HG03066 (cell line): ENCODE measurements at regions not wholly inside any gene's neighbourhood (a gene's known extent, or its start where the extent isn't known, plus 50 kb on each side); places are given as distances from the start of the nearest gene placed in this dataset.
A peak's percentile ranks its signal among the peaks of the same experiment; 100 is the strongest.
"Not testable (repeated sequence)": the region's sequence is repeated elsewhere in the genome, so short reads cannot be mapped to it uniquely, and the experiment has no call there.

Experiments used
- ATAC-seq: cut with Tn5 transposase; IDR thresholded peaks from one replicate; pipeline ENCODE4 v1.9.1; 2021; ENCODE audit warnings: low read depth; ENCODE audit not compliant: unreplicated experiment

DNA sequence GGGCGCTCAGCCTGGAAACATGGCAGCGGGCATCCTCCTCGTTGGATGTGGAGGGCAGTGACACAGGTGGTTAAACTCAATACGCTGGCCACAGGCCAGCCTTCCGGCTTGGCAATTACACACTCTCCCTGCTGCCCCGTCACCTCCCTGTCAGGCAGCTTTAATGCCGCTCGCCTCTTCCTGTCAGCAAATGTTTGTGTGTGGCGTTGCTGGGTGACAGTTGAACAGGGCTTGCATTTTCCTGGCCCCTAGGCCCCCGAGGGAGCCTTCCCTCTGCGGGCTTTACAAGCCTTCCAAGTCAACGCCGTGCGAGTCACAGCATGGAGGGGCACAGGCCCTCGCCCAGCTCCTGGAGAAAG, 620.0 kb downstream of the BCOR start:
- ATAC-seq, result no peak

DNA sequence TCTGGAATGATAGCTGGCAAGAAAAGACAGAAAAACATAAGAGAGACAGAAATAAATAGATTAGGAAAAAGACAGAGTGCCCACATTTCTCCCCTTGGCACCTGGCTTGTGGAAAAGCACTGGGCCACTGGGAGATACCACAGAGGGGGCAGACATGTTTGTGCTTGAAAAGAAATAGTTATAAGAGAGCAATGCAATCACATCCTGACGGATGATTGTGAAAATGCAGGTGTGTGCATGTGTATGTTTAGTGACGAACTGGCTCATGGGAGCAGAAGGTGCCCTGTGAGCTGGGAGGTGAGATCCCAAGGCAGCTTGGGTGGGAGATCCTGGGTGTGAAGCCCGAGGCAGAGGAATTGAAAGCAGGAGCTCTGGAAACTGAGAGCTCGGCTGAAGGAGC, 617.9 kb downstream of the BCOR start:
- ATAC-seq, result no peak

DNA sequence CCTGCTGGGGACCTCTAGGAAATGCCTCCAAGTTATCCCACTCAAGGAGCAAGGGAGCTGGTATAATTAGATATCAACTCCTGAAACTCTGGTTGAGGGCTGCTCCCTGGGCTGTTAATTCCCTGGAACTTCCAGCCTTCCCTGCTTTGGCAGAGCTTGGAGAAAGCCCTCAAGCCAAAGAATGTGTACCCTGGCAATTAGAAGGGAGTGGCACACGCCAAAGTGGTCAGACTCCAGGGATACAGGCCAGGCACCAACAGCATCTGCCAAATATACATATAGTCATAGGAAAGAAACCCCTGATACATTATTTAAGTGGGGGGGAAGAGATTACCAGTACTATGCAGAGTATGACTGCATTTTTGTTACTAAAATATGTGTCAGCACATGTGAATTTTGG, 616.8 kb downstream of the BCOR start:
- no peak for ATAC-seq

DNA sequence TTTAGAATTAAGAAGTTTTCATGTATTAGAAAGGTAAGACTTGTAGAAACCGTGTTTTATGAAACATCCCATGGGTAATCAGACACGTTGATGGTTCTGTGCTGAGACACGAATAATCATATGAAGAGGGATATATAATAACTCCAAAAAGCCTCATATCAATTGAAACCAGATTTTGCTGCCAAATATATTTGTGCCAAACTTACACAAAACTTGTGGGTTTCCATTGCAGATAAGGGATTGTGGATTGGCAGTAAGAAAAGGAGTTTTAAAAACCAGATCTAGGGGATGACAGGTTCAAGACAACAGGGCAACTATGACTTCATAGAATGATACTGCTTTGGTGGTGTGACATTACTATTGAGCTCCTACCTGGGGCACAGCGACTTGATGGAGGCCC, 616.1 kb downstream of the BCOR start:
- ATAC-seq, result no peak

DNA sequence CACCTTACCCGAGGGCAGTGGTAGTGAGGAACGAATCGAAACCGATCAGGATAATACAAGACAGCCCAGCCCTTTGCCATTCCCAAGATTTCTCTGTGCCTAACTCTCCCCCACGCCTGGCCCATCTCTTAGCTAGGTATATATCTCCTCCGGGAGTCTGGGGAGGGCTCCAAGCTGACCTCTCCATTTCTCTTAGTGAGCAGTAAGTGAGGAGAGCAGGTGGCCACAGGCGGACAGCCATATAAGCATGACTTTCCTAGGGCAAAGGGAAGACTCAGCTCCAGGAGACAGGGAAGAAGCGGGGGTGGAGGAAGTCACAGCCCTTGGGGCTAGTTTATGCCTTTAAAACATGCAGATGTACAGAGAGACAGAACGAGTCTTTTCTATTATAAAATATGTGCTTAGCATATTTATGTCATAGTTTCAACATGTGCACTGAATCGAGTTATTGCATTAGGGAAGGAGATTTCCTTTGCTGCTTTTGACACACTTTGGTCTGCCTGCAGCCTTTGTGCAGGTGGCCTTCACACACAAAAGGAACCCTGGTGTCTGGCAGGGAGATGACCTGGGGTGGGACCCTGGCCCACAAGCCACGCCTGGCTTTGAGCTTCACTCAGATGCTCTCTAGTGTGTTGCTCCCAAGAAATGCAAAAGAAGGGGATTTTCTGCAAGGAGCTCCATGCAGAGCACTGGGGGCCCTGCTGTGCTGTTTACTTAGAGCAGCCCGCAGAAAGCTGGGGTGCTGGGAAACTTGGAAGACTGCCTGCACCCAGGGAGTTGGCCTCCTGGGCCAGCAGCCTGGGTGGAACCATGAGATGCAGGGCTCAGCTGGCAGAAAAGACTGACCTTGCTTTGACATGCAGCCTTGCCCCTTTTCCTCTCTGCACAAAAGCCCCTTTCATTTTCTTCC, 613.3 kb downstream of the BCOR start:
- ATAC-seq, result no peak

DNA sequence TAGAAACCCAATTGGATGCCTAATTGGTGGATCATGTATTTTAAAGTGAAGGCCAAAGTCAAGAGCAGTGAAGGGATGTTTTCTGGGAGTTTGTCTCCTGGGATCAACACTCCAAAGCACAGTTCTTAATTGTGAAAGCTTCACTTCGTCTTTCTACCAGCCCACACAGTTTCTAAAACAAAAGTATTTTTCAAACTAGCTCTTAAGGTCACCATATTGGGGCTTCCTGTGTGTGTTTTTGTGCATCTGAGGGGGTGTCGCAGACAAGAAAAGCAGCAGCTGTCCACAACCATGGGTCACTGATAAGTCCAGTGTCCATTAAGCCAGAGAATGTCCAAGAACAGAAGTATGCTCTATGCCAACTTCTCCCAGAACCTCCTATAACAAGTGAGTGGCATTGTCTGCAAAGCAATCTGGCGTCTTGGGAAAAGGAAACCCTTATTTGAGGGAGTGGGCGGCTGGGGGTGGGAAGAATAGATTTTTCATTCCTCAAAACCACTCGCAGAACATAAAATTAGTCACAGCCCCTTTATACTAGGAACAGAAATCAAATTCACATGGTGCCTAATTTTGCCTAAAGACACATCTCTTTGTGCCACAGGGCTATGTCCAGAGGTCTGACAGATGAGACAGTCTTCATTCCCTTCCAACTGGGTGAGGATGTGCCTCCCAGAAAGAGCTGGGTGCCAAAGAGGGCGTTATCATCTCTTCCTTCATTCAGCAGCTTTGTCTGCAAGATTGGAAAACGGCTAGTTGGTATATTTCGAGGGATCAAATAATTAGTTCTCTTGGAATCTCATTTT, 610.4 kb downstream of the BCOR start:
- peak; percentile 48 for ATAC-seq

DNA sequence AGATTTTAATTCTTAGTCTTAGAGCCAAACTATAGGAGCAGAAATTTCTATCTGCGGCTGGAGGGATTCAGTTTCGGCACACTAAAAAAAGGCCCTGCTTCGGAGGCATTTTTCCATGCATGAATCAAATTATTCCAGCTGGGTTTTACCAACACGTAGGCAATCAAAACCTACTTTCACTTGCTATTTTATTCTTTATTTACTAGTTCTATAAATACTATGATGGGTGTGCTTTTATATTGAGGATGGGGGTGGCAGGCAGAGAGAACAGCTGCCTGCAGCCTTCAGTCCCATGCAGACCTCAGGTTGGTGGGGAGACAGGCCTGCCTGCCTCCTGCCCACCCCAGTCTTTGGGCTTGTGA, 609.8 kb downstream of the BCOR start:
- ATAC-seq, result no peak

DNA sequence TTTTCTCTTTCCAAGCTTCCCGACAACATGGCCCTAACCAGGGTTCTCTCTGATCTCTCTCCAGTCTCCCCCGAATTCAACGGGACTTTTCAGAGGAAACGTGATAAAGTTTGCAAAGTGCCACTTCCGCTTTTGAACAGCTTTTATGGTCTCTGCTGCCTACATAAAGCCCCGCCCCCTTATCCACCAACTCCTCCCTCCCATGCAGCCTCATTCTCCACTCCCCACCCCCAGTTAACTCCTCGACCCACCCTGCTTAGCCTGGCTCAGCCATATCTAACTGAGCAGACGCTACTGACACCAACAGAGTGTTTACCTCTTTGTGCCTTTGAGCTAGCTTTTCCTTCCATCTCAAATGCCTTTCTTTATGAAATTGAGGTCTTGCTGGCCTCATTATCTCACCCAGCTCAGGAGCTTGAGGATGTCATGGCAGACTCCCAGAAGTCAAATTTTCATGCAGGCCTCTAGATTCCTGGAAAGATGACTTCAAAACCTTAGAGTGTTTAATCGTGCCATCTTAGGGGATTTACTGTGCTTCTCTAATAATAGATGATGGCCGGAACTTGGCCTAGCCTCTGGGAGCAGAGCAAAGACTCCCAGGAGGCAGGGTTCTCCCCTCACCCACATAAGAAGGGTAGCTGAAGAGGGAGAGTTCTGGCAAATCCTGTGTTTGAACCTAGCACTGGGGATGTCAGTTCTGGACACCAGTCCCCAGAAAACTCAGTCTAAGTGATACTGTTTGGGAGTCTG, 606.0 kb downstream of the BCOR start:
- peak; percentile 77 for ATAC-seq

DNA sequence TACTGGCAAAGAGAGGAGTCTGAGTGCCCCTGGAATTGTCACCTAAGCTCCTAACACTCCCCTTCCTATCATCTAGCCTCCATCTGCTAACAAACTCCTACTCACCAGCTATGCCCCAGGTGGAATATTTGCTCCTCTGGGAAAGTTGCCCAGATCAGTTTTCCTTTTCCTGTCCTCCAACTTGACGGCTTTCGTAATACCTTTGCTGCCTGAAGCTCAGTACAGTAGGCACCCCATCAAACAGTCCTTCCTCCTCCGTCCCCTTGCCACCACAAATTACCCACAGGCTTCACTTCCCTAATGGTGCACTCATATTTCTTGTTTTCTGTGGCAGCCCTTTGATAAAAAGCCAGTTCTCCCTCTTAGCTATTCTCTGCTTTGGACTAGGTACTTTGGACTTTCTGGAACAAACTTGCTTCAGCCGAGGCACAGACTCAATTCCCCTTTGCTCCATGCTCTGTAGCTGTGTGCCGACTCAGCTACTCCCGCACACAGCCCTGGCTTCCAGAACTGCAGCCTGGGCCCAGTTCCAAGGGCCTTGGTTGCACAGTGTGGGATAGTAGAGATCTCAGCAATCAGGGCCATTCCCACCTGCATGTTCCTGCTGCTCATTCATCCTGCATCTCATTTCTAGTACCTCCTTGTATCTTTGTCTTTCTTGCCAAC, 605.1 kb downstream of the BCOR start:
- ATAC-seq, result peak; percentile 52

DNA sequence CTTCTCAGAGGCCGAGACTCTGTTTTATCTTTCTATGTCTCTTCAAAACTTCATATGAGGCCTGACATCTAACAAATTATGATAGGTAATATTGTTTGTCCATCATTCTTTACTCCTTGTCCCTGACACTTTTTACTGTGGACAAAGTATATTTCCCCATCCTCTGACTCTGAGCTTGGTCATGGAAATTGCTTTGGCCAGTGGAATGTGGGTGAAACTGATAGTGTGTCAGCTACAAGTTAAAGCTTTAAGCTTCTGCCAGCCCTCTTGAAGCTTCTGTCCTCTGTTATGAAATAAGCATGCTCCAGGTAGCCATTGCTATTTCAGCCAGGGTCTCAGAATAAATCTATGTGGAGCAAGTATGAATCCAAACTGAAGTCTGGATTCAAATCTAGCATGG, 604.6 kb downstream of the BCOR start:
- no peak for ATAC-seq

DNA sequence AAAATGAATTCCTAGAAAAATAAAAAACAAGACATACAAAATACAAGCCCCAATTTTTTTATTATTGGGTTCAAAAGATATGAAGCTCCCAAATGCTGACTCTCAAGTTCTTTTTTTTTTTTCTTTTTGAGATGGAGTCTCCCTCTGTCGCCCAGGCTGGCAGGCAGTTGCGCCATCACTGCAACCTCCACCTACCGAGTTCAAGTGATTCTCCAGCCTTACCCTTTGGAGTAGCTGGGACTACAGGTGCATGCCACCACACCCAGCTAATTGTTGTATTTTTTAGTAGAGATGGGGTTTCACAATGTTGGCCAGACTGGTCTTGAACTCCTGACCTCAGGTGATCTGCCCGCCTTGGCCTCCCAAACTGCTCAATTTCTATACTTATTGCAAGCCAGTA, 600.6 kb downstream of the BCOR start:
- not testable (repeated sequence) for ATAC-seq

DNA sequence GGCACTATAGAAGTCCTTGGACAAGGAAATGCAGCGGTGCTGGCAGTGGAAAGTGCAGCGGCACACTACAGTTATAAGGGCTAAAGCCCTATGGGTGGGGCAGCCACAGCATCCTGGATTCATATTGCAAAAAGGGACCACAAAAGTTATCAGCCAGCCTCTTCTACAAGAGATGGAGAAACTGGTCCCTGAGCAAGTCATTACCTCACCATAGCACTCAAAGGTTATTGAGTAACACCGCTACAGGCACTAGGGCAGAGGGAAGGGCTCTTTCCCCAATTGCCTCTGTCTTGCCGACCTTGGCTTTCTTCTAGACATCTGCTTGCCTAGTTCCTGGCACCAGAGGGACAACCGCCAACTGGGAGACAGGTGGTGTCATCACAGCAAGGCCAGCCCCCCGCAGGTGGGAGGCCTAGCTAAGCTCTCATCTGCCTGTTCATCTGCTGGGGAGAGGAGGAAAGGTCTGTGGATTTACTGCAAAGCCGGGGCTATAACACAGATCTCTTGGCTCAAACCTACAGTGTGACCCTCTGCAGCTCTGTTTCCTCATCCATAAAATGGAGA, 600.0 kb downstream of the BCOR start:
- ATAC-seq, result no peak

DNA sequence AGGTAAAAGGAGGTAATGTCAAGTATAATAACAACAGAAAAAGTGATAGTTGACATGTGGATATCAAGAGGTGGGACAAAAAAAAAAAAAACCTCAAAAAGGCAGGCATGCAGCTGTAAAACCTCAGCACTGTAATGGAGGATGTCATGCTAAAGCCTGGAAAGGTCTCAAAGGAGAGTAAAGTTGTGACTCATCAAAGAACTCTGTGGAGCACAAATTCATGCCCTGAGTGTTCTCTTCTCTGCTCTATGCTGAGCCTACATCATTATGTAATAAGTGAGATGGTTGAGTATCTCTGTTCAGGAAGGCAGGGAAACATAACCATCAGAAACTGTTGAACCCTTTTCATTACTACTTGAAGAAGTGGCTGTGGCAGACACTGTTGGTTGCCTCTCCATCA, 597.8 kb downstream of the BCOR start:
- ATAC-seq, result no peak

DNA sequence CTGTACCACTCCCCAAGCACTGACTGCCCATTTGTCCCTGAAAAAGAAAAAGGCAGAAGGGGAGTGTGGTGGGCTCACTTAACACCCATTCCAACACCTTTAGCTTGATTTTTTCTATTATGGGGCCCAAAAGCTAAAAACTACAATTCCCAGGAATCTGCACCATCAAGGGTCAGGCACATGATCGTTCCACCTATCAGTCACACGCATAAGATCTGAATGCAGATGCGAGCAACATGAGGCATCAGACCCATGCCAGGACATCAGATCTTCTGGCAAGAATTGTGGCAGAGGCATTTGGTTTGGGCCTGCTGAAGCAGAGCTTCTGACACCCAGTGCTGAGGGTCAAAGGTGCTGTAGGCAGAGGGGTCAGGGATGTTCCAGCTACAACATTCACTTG, 595.9 kb downstream of the BCOR start:
- no peak for ATAC-seq

DNA sequence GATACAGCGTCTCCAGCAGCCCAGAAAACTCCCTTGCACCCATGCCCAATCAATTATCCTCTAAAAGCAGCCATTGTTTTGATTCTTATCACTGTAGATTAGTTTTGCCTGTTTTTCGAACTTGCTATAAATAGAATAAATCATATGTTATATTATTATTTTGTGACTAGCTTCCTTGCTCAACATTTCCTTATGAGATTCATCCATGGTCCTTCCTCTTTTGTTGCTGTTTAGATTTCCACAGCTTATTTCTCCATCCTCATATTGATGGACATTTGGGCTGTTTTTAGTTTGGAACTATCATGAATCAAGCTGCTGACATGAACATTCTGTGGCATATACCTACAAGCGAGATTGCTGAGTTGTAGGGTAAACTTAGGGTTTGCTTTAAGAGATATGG, 595.3 kb downstream of the BCOR start:
- ATAC-seq, result no peak

DNA sequence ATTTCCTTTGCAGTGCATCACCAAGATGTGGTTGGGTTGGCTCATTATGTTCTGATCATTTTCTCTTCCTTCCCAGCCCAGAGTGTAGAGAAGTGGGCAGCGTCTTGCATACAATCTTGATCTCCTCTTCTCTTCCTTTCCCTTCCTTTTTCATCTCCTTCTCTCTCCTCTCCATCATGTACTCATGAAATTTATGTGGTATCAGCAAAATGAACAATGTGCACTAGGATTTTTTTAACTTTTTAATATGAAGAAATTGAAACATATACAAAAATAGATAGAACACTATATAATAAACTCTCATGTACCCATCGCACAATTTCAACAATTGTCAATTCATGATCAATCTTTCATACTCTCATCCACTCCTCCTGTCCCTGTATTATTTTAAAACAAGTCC, 593.5 kb downstream of the BCOR start:
- ATAC-seq, result no peak

DNA sequence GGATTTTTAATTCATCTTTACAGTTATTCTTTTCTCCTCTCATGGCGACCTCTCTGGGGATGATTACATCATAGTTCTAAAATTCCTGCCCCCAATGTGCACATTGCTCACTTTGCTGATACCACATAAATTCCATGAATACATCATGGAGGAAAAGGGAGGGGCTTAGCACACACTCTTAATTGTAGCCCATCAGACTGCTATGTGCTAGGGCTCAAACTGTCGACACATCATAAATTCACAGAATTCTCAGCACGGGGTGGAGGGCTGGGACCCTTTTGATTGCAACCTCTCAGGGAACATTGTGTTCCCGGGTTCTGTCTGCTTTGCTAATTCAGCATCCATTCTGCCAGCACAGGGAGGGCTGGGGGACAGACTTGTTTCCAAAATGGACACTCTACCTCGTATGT, 592.9 kb downstream of the BCOR start:
- no peak for ATAC-seq

DNA sequence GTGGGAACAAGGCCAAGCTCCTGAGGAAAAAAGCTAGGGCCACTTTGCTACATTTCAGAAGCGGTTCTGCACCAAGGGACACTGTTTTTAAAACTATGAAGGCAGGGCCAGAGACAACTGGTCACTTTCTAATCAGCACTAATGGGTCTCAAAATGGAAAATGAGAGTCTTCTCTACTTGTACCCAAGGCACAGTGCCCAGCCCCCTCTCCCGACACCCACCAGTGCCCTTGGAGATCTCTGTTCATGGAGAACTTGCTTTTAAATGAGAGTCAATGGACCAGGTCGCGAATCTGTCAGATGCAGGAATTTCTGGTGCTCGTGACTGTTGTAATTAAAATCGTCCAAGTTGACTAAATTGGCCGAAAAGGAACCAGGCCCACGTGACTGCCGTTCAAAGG, 591.6 kb downstream of the BCOR start:
- no peak for ATAC-seq

DNA sequence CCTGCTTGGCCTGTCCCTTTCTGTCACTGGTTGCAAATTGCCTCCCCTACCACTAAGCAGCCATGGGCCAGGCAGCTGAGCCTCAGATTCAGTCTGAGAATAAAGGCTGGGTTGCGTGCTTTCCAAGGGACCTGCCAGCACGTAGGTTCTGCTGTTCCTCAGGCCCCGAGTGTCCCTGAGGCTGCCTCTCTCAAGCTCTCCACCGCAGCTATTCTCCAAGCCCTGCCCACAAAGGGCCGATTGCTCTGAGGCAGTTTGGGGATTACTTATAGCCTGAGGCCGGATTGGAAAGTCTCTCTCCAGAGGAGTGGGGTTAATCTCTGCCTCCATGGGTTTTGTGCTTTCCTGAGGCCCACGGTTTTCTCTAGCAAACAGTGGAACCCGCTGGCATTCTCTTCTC, 590.7 kb downstream of the BCOR start:
- ATAC-seq, result no peak

DNA sequence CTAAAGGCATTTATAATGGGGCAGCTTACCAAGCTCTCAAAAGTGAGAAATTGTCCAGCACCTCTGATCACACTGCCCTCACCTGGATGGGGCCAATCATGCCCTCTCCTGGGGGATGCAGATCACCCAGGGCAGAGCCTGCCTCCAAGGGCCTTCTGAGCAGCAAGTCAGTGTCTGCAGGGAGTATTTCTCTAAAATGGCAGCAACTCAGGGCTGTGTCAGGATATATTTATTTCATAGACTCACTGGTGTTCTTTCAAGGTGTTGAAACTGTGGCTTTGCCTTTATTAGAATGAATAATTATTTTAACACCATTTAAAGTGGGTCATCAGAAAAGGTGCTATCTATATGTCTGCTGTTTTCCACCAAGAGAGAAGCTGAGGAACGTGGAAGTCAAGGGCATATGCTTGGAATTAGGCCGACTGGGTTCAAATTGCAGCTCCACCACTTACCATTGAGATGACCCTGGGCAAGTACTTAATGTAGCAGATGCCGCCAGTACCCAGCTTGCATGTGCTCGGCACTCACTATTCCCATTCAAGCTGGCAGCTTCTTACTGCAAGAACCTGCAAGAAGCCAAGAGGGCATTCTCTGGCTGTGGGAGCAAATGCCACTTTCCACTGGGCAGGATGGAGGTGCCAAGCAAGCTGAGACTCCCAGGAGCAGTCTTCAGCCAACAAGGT, 590.0 kb downstream of the BCOR start:
- no peak for ATAC-seq
